ENCODE measurements at regions not wholly inside any gene's neighbourhood (a gene's known extent, or its start where the extent isn't known, plus 50 kb on each side); places are given as distances from the start of the nearest gene placed in this dataset.
"Not testable (repeated sequence)": the region's sequence is repeated elsewhere in the genome, so short reads cannot be mapped to it uniquely, and the experiment has no call there.

DNA sequence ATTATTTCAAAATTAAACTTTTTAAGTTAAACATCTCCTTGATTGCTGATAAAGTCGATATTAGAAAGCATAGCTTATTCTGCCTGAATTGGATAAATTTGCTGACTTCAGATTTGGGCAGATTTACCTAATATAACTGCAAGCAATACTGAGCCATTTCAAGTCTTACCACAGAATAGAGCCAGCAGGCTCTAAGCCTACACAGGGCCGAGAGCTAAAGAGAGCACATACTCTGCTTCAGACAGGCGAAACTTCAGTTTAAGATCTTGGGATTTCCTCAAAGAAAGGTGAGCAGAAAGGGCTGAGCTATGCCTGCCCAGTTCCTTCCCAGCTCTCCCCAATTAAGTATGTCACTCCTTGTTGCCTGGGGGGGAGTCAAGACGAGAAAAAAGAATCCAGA lies 240.6 kb upstream of the NOCT start:
- intact Hi-C loops (cut with micrococcal nuclease): no loop called here
- no peaks in the 10 kb centered on the region for H3K4me1 ChIP-seq (ENCODE audit: control insufficient read depth, extremely low read depth, insufficient read depth, low read length)
- no peak overlapping the region for H3K4me2 ChIP-seq (ENCODE audit: insufficient read depth, low read length)
- no peak for FAIRE-seq
- H3K4me3 ChIP-seq (replicated peaks in 1 of 3; ENCODE audit: insufficient read depth in 1 of 3, low read depth in 1 of 3, low read length in 3 of 3): no peak overlapping the region
- POLR2A ChIA-PET: no interaction called here
- no peaks in the 10 kb centered on the region for H3K9me1 ChIP-seq (replicated peaks; ENCODE audit: control insufficient read depth, extremely low read depth, insufficient read depth, low read length)
- H2AFZ ChIP-seq (ENCODE audit: low read depth, low read length): no peak overlapping the region
- H3K27me3 ChIP-seq (ENCODE audit: control insufficient read depth in 2 of 2, insufficient read depth in 2 of 2, low read length in 2 of 2): peaks cover 0 to 2% of the 10 kb centered on the region in 2 experiments
- H3K9ac ChIP-seq (replicated peaks; ENCODE audit: extremely low read depth, insufficient read depth, low read length): no peak overlapping the region
- CTCF ChIA-PET: interaction anchor here (1.2 to 1.5 kb wide), 2 partner anchors 13 to 815 kb away, joined by 3 read pairs; no protein-coding TSS in a partner anchor
- no peaks in the 10 kb centered on the region for H3K9me3 ChIP-seq (replicated peaks; ENCODE audit: control insufficient read depth, insufficient read depth, low read length)
- no peak for DNase-seq (ENCODE audit: low read depth, low spot score)
- H4K20me1 ChIP-seq (replicated peaks; ENCODE audit: control insufficient read depth, extremely low read depth, insufficient read depth, low read length): no peaks in the 10 kb centered on the region
- no peaks in the 10 kb centered on the region for H3K79me2 ChIP-seq (ENCODE audit: control insufficient read depth, insufficient read depth, low read length)
- TF ChIP-seq JUN (IDR thresholded peaks at IDR 0.05; ENCODE audit: borderline replicate concordance, insufficient read depth, insufficient read length, low read depth) (no peak), EZH2 (IDR thresholded peaks at IDR 0.05; ENCODE audit: borderline replicate concordance, low read depth, low read length, severe bottlenecking) (no peak), MYC (IDR thresholded peaks at IDR 0.05; ENCODE audit: low read depth, low read length) (no peak), POLR2AphosphoS5 (IDR thresholded peaks at IDR 0.05; ENCODE audit: insufficient read depth, low read depth, low read length) (no peak), POLR2A (IDR thresholded peaks at IDR 0.05; ENCODE audit: low read depth, low read length) (no peak), FOS (IDR thresholded peaks at IDR 0.05; ENCODE audit: borderline replicate concordance, insufficient read depth, low read length) (no peak), GATA2 (IDR thresholded peaks at IDR 0.05; ENCODE audit: insufficient read depth, insufficient read length, low read depth, low read length) (no peak)
- TF ChIP-seq, protein P1, sequence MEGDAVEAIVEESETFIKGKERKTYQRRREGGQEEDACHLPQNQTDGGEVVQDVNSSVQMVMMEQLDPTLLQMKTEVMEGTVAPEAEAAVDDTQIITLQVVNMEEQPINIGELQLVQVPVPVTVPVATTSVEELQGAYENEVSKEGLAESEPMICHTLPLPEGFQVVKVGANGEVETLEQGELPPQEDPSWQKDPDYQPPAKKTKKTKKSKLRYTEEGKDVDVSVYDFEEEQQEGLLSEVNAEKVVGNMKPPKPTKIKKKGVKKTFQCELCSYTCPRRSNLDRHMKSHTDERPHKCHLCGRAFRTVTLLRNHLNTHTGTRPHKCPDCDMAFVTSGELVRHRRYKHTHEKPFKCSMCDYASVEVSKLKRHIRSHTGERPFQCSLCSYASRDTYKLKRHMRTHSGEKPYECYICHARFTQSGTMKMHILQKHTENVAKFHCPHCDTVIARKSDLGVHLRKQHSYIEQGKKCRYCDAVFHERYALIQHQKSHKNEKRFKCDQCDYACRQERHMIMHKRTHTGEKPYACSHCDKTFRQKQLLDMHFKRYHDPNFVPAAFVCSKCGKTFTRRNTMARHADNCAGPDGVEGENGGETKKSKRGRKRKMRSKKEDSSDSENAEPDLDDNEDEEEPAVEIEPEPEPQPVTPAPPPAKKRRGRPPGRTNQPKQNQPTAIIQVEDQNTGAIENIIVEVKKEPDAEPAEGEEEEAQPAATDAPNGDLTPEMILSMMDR (IDR thresholded peaks at IDR 0.05; ENCODE audit: extremely low read depth in 1 of 2, insufficient read depth in 1 of 2, low read depth in 1 of 2, low read length in 2 of 2): no peak
- TF ChIP-seq, protein P2, sequence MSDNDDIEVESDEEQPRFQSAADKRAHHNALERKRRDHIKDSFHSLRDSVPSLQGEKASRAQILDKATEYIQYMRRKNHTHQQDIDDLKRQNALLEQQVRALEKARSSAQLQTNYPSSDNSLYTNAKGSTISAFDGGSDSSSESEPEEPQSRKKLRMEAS (IDR thresholded peaks at IDR 0.05; ENCODE audit: insufficient read depth, insufficient read length): no peak
- dilution Hi-C loops (cut with MboI; ENCODE audit: extremely low pct_ligation_motif_present, low sequenced_read_pairs): no loop called here
- H3K27ac ChIP-seq (ENCODE audit: insufficient read depth, low read depth, low read length): no peak overlapping the region
- H3K36me3 ChIP-seq (ENCODE audit: control insufficient read depth in 2 of 2, extremely low read depth in 1 of 2, insufficient read depth in 2 of 2, low read length in 2 of 2): no peaks in the 10 kb centered on the region
- BruUV-seq (replicated peaks): no TSS peak

DNA sequence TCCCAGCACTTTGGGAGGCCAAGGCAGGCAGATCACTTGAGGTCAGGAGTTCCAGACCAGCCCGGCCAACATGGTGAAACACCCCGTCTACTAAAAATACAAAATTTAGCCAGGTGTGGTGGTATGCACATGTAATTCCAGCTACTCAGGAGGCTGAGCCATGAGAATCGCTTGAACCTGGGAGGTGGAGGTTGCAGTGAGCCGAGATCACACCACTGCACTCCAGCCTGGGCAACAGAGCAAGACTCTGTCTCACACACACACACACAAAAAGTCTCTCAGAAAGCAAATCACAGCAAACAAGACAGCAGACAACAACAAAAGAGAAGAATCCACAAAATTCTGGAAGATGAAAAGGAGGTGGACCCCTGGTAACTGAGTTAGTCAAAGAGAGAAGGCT lies 241.5 kb upstream of the NOCT start:
- intact Hi-C loops (cut with micrococcal nuclease); POLR2A ChIA-PET; H3K4me2 ChIP-seq (ENCODE audit: insufficient read depth, low read length); H4K20me1 ChIP-seq (replicated peaks; ENCODE audit: control insufficient read depth, extremely low read depth, insufficient read depth, low read length); H3K4me3 ChIP-seq (replicated peaks in 1 of 3; ENCODE audit: insufficient read depth in 1 of 3, low read depth in 1 of 3, low read length in 3 of 3); H3K9ac ChIP-seq (replicated peaks; ENCODE audit: extremely low read depth, insufficient read depth, low read length); H3K9me1 ChIP-seq (replicated peaks; ENCODE audit: control insufficient read depth, extremely low read depth, insufficient read depth, low read length); H3K9me3 ChIP-seq (replicated peaks; ENCODE audit: control insufficient read depth, insufficient read depth, low read length); BruUV-seq (replicated peaks); H2AFZ ChIP-seq (ENCODE audit: low read depth, low read length); H3K36me3 ChIP-seq (ENCODE audit: control insufficient read depth in 2 of 2, extremely low read depth in 1 of 2, insufficient read depth in 2 of 2, low read length in 2 of 2); H3K79me2 ChIP-seq (ENCODE audit: control insufficient read depth, insufficient read depth, low read length); DNase-seq (ENCODE audit: low read depth, low spot score); H3K27ac ChIP-seq (ENCODE audit: insufficient read depth, low read depth, low read length); dilution Hi-C loops (cut with MboI; ENCODE audit: extremely low pct_ligation_motif_present, low sequenced_read_pairs); H3K4me1 ChIP-seq (ENCODE audit: control insufficient read depth, extremely low read depth, insufficient read depth, low read length); H3K27me3 ChIP-seq (ENCODE audit: control insufficient read depth in 2 of 2, insufficient read depth in 2 of 2, low read length in 2 of 2); FAIRE-seq: not testable (repeated sequence)
- CTCF ChIA-PET: interaction anchor here (1.2 to 1.5 kb wide), 2 partner anchors 13 to 814 kb away, joined by 3 read pairs; no protein-coding TSS in a partner anchor
